HAP-1 (cell line): ENCODE measurements at regions not wholly inside any gene's neighbourhood (a gene's known extent, or its start where the extent isn't known, plus 50 kb on each side); places are given as distances from the start of the nearest gene placed in this dataset.

Experiments used
- DNase-seq, 2 experiments: peaks; one replicate each; pipeline ENCODE4 v3.0.0-alpha.2; 2016 to 2020; ENCODE audit warnings: low spot score in 2 of 2
- H3K27me3 ChIP-seq: fragments of 250-450 bp; sonication (Bioruptor Pico); 2 replicates; pipeline ENCODE4 v1.5.1; 2020; ENCODE audit warnings: low read depth, mild to moderate bottlenecking, moderate library complexity
- H3K36me3 ChIP-seq: fragments of 250-450 bp; sonication (Bioruptor Pico); replicated peaks from 2 replicates; pipeline ENCODE4 v1.5.1; 2020; ENCODE audit warnings: mild to moderate bottlenecking
- H3K4me1 ChIP-seq: fragments of 250-450 bp; sonication (Bioruptor Pico); 2 replicates; pipeline ENCODE4 v1.5.1; 2020; ENCODE audit warnings: mild to moderate bottlenecking
- H3K4me3 ChIP-seq: fragments of 250-450 bp; sonication (Bioruptor Pico); 2 replicates; pipeline ENCODE4 v1.5.1; 2020; ENCODE audit warnings: mild to moderate bottlenecking, moderate library complexity
- H3K9me3 ChIP-seq: fragments of 250-450 bp; sonication (Bioruptor Pico); 2 replicates; pipeline ENCODE4 v1.5.1; 2020; ENCODE audit warnings: mild to moderate bottlenecking, moderate library complexity
- in situ Hi-C: fragments of 300-500 bp; cut with MboI; formaldehyde crosslinking; loops from 3 replicates; pipeline ENCODE4 v1.14.3; 2020; ENCODE audit warnings: low sequenced_read_pairs, inconsistent platforms, mixed read lengths

GRCh38 chr6:113172531-113172966 lies 684.6 kb upstream of the MARCKS start:
- Histone ChIP-seq H3K9me3 (0 out of 2 replicates have a peak, but pooled peaks cover 4% of the 10 kb centered on the region), H3K4me3 (no peak overlapping the region), H3K4me1 (no peaks in the 10 kb centered on the region; the same call in 1 of the 2 replicates), H3K27me3 (no peaks in the 10 kb centered on the region), H3K36me3 (no peaks in the 10 kb centered on the region)
- no peak for DNase-seq
- in situ Hi-C loops = no loop called here

DNA sequence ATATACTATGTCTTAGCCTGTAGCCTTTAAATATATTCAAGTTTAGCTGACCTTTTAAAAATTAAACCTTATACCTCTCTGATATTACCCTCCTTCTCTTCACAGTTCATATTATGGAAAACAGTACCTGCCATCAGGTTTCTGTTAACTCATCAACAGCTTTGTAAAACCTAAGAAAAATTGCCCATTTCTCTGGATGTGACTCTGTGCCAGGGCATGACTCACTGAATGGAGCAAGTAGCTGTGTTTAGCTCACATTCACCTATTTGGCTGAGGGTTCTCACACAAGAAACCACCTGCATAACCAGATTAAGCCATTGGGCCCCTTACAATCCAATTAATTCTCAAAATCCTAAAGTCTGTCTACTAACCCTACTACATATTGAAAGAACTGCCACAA lies 678.8 kb upstream of the MARCKS start:
- H3K36me3 ChIP-seq = no peaks in the 10 kb centered on the region
- H3K27me3 ChIP-seq = no peaks in the 10 kb centered on the region
- no peaks in the 10 kb centered on the region for H3K9me3 ChIP-seq
- in situ Hi-C loops = no loop called here
- peaks cover 9% of the 10 kb centered on the region for H3K4me1 ChIP-seq
- no peak for DNase-seq
- no peak overlapping the region for H3K4me3 ChIP-seq

DNA sequence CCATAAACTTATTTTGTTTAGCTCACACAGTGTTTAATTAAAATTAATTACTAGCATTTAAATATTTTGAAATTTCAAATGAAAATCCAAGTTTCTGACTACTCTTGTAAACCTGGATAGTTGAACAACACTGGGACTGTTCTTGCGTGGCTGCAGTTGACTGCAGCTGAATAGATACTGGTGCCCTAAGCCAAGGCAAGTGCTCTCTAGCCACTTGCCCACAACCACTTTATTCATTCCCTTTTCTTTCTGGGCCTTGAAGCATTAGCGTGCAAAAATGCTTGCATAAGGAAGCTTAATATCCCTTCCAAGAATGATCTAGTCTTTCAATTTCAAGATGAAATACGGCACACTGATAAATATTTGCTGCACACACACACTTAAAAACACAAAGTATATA lies 676.0 kb upstream of the MARCKS start:
- H3K27me3 ChIP-seq = no peaks in the 10 kb centered on the region
- in situ Hi-C loops = no loop called here
- no peaks in the 10 kb centered on the region for H3K9me3 ChIP-seq
- peaks cover 9% of the 10 kb centered on the region; the same call in 1 of the 2 replicates for H3K4me1 ChIP-seq
- H3K36me3 ChIP-seq = no peaks in the 10 kb centered on the region
- no peak overlapping the region for H3K4me3 ChIP-seq
- no peak for DNase-seq

- H3K27me3 ChIP-seq = peaks cover 8% of the 10 kb centered on the region
- no peak overlapping the region for H3K4me3 ChIP-seq
- in situ Hi-C loops = no loop called here
- peaks cover 9% of the 10 kb centered on the region; the same call in 1 of the 2 replicates for H3K4me1 ChIP-seq
- H3K9me3 ChIP-seq = no peaks in the 10 kb centered on the region
- DNase-seq = peak in 1 of 2 experiments; percentile 58
- no peaks in the 10 kb centered on the region for H3K36me3 ChIP-seq
Measured at GRCh38 chr6:113182370-113183141, 674.6 kb upstream of the MARCKS start.

DNA sequence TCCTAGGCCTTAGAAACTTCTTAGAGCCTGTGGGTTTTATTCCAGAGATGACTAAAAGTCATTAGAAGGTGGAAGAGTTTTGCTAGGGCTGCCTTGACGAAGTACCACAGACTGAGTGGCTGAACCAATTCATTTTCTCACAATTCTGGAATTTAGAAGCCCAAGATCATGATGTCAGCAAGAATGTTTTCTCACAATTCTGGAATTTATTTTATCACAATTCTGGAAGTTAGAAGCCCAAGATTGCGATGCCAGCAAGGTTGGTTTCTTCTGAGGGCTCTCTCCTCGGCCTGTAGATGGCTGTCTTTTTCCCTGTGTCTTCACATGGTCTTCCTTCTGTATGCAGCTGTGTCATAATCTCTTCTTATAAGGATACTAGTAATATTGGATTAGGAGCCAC lies 672.9 kb upstream of the MARCKS start:
- in situ Hi-C loops = no loop called here
- Histone ChIP-seq H3K36me3 (no peaks in the 10 kb centered on the region), H3K9me3 (no peaks in the 10 kb centered on the region), H3K27me3 (peaks cover 14% of the 10 kb centered on the region), H3K4me3 (no peak overlapping the region), H3K4me1 (peaks cover 9% of the 10 kb centered on the region; the same call in 1 of the 2 replicates)
- DNase-seq = no peak

DNA sequence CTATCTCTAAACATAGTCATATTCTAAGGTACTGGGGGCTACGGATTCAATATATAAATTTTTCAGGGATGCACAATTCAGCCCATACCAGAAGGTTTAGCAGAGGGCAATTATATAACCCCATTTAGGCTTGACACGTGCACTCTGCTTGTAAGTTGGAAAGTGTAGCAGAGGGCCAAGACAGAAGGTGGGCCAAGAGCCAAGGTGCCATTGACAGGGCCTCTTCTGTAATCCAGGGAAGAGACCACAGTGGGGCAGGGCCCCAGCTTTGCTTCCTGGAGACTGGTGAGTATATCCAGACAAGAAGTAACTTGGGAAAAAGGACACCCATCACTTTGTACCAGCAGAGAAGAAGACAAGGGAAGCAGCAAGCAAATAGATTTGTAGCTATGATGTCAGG lies 672.4 kb upstream of the MARCKS start:
- in situ Hi-C loops = no loop called here
- Histone ChIP-seq H3K4me1 (peaks cover 9% of the 10 kb centered on the region; the same call in 1 of the 2 replicates), H3K27me3 (peaks cover 14% of the 10 kb centered on the region), H3K36me3 (no peaks in the 10 kb centered on the region), H3K9me3 (no peaks in the 10 kb centered on the region), H3K4me3 (no peak overlapping the region)
- no peak for DNase-seq

DNA sequence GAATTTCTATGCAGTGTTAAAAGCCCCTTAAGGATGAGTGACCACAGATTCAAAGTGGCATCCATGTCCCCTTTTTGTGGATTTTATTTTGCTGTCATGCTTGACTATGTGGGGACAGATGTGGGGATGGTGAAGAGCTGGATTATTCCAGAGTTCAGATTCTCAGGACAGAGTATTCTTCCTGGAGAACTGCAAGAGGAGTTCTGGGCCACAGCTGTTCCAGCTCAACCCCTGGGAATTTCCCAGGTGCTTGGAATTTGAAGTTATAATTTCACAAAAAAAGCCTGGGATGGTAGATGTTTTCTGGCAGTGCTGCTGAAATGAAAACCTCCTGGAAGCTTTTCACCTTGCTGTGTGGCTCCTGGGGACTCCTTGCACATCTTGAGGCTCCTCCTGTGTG lies 671.8 kb upstream of the MARCKS start:
- in situ Hi-C loops = no loop called here
- Histone ChIP-seq H3K9me3 (no peaks in the 10 kb centered on the region), H3K36me3 (no peaks in the 10 kb centered on the region), H3K4me3 (no peak overlapping the region), H3K4me1 (peaks cover 10% of the 10 kb centered on the region), H3K27me3 (peaks cover 14% of the 10 kb centered on the region)
- no peak for DNase-seq

GRCh38 chr6:113187661-113188060 lies 669.5 kb upstream of the MARCKS start:
- Histone ChIP-seq H3K4me3 (no peak overlapping the region), H3K36me3 (no peaks in the 10 kb centered on the region), H3K4me1 (peaks cover 16% of the 10 kb centered on the region), H3K27me3 (peaks cover 14% of the 10 kb centered on the region), H3K9me3 (no peaks in the 10 kb centered on the region)
- DNase-seq = no peak
- in situ Hi-C loops = no loop called here

DNA sequence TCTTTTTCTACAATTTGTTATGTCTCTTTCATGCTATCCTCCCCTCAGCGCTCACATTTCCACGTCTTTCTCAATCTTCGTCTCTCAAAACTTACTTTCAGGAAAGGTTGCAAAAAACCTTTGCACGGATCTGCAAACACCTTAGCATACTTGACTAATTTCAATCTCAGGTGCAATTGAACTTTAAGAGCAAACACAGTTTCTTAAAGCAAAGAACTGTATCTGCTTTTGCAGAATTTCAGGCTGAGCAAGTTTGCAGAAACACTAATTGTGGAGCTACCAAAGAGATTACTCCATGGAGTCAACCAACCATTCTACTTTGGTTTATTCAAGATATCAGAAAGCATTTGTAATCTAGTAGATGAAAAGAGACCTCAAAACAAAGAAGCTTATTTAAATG lies 668.2 kb upstream of the MARCKS start:
- no peak for DNase-seq
- Histone ChIP-seq H3K4me1 (peaks cover 10% of the 10 kb centered on the region), H3K36me3 (no peaks in the 10 kb centered on the region), H3K4me3 (no peak overlapping the region), H3K27me3 (peaks cover 16% of the 10 kb centered on the region), H3K9me3 (0 out of 2 replicates have a peak, but pooled peaks cover 3% of the 10 kb centered on the region)
- in situ Hi-C loops = no loop called here

GRCh38 chr6:113190170-113190569 lies 667.0 kb upstream of the MARCKS start:
- Histone ChIP-seq H3K27me3 (peaks cover 16% of the 10 kb centered on the region), H3K4me3 (no peak overlapping the region), H3K9me3 (0 out of 2 replicates have a peak, but pooled peaks cover 3% of the 10 kb centered on the region), H3K36me3 (no peaks in the 10 kb centered on the region), H3K4me1 (peaks cover 10% of the 10 kb centered on the region)
- DNase-seq = peak in 1 of 2 experiments; percentile 12
- in situ Hi-C loops = no loop called here

DNA sequence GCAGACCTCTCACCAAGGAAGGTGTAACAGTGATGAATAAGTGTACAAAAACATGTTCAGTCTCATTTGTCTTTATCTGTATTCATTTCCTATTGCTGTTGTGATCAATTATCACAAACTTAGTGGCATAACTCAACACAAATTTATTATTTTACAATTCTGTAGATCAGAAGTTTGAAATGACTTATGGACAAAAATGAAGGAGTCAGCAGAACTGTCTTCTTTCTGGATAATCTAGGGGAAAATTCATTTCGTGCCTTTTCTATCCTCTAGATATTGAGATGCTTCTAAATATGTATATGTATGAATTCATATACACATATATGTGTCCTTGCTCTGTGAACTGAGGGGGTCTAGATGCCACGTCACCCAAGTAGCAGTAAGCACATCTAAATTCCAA lies 663.1 kb upstream of the MARCKS start:
- 0 out of 2 replicates have a peak, but pooled peaks cover 3% of the 10 kb centered on the region for H3K9me3 ChIP-seq
- H3K4me1 ChIP-seq = peaks cover 10% of the 10 kb centered on the region
- peaks cover 2% of the 10 kb centered on the region; the same call in 1 of the 2 replicates for H3K27me3 ChIP-seq
- DNase-seq = no peak
- no peak overlapping the region for H3K4me3 ChIP-seq
- H3K36me3 ChIP-seq = no peaks in the 10 kb centered on the region
- in situ Hi-C loops = no loop called here

DNA sequence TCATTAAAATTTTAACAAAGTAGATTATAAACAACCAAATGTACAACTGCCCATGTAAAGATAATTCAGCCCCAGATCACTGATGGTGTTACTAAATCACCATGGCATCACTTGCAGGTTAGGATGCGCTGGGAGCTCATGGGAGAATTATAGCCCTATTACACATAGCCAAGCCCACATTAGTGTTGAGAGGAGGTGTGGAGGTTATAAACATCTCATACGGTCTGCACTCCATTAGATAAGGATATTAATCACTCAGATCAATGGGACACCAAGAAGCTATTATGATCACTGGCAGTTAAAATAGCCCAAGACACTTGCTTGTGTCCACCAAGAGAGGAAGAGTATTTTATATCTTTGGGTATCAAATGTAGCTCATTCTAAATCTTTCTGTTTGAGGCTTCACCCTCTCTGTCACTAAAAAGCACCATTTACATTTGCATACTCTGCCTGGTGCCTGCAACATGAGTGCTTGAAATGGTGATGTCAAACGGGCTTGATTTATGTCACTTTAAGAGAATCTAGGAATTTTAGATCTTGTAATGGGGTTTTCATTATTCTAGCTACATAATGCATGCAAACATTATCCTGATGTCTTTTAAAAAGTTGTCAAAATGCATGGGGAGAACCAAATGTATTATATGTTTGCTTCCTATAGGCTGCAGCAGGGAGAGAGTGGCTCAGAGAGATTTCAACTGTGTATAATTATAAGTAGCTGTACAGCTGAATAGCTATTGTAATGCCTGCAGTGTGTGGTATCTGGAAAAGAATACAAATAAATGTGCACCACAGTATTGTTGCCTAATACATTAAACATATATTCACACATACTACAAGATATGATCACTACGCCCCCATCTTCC lies 654.1 kb upstream of the MARCKS start:
- Histone ChIP-seq H3K4me3 (no peak overlapping the region), H3K9me3 (no peaks in the 10 kb centered on the region), H3K4me1 (peaks cover 7% of the 10 kb centered on the region), H3K36me3 (no peaks in the 10 kb centered on the region), H3K27me3 (no peaks in the 10 kb centered on the region)
- in situ Hi-C loops = no loop called here
- DNase-seq = no peak

DNA sequence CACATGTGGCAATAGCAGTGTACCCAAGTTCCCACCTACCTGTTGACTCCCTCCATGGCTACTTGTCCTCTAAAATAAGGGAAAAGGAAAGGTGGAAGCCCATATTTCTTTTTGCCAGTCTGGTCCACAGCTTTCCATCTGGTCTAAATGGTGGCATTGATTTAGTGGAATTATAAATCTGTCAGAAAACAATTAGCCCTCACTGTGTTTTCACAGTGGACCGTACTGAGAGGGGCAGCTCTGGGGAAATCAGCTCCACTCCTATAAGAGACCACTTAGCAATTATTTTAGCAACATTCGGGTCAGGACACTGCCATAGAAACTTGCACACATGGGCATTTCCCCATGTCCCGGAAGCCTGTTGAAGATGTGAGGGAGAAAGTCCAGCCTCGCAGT lies 653.4 kb upstream of the MARCKS start:
- Histone ChIP-seq H3K9me3 (no peaks in the 10 kb centered on the region), H3K4me3 (no peak overlapping the region), H3K36me3 (no peaks in the 10 kb centered on the region), H3K4me1 (peaks cover 7% of the 10 kb centered on the region), H3K27me3 (no peaks in the 10 kb centered on the region)
- in situ Hi-C loops = no loop called here
- no peak for DNase-seq

DNA sequence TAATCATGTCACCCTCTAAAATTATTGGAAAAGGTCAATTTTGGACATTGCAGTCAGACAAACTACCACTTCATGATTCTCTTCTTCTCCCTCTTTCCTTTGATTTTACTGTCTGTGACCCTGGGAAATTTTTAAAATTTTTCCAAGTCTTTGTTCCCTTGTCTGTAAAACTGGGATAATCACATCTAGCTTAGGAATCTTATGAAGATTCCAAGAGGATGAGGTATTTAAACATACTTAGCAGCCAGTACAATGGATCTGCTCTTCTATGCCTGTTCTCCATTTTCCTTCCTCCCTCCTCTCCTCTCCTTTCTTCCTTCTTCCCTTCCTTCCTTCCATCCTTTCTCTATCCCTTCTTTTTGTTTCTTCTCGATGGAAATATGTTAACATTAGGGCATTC lies 651.6 kb upstream of the MARCKS start:
- Histone ChIP-seq H3K36me3 (no peaks in the 10 kb centered on the region), H3K4me1 (peaks cover 7% of the 10 kb centered on the region), H3K4me3 (no peak overlapping the region), H3K9me3 (no peaks in the 10 kb centered on the region), H3K27me3 (no peaks in the 10 kb centered on the region)
- in situ Hi-C loops = no loop called here
- DNase-seq = no peak
